RWPE1 (cell line): ENCODE measurements at regions not wholly inside any gene's neighbourhood (a gene's known extent, or its start where the extent isn't known, plus 50 kb on each side); places are given as distances from the start of the nearest gene placed in this dataset.

Source experiments
- CTCF ChIA-PET: fragments of 350-600 bp; sonication (Branson Sonifier 250); formaldehyde crosslinking; extraction: SDS; loops from one replicate; lab custom pipeline; 2021; lab: Yijun Ruan, JAX
- POLR2A ChIA-PET: fragments of 400-600 bp; formaldehyde crosslinking; extraction: SDS; loops from one replicate; lab custom pipeline; 2020; ENCODE audit warnings: antibody characterized with exemption; ENCODE audit not compliant: low non-redundant PET; lab: Yijun Ruan, JAX
- DNase-seq: peaks from one replicate; pipeline ENCODE4 v3.0.0; 2012; ENCODE audit warnings: low spot score
- H3K27ac ChIP-seq: fragments of 450-650 bp; 2 replicates; pipeline ENCODE4 v1.5.1; 2017
- CTCF ChIP-seq: fragments of 450-650 bp; conservative IDR thresholded peaks from 2 replicates; pipeline ENCODE4 v1.5.1; 2017; ENCODE audit warnings: low read depth, mild to moderate bottlenecking

GRCh38 chr13:85615031-85615430 lies 184.2 kb downstream of the SLITRK6 start:
- no peak for DNase-seq
- TF ChIP-seq CTCF = no peak
- ChIA-PET POLR2A (no interaction called here), CTCF (no interaction called here)
- no peak overlapping the region for H3K27ac ChIP-seq

- no peak for DNase-seq
- TF ChIP-seq CTCF = no peak
- ChIA-PET POLR2A (no interaction called here), CTCF (interaction anchor here (0.5 to 0.9 kb wide), 2 partner anchors 27 to 181 kb away, joined by 3 to 6 read pairs; no protein-coding TSS in a partner anchor)
- H3K27ac ChIP-seq = no peak overlapping the region
Measured at GRCh38 chr13:85610024-85610423, 189.2 kb downstream of the SLITRK6 start.

DNA sequence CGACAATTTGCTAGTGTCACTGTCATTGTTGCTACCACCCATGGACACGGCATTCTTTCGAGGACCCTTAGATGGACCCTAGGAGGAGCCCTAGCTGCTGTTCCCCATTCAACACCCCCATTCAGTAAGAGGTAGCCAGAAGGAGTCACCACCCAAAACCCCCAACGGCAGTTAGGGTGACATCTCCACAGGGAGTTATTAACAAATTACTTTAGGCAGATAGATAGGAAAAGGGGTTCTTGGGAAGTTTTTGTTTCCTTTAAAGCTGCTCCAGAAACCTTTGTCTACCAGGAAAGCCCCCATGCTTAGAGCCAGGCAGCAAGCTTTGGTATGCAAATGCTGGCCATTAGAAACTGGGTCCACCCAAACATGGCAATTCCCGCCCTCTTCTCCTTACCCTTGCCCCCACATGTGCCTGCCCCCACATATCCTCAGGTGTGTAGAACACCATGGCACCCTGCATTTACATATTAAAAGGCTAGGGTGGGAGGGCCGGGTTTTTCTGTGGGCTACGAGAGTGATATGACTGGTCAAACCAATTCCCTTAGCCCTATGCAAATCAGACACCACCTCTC lies 190.9 kb downstream of the SLITRK6 start:
- CTCF ChIA-PET = interaction anchor here (0.7 kb wide), 1 partner anchor 374 kb away, joined by 3 read pairs; no protein-coding TSS in a partner anchor
- POLR2A ChIA-PET = no interaction called here
- DNase-seq = no peak
- H3K27ac ChIP-seq = no peak overlapping the region
- no peak for TF ChIP-seq CTCF

- CTCF ChIA-PET = no interaction called here
- no peak for DNase-seq
- POLR2A ChIA-PET = no interaction called here
Measured at GRCh38 chr13:85603735-85604134, 195.5 kb downstream of the SLITRK6 start.

DNA sequence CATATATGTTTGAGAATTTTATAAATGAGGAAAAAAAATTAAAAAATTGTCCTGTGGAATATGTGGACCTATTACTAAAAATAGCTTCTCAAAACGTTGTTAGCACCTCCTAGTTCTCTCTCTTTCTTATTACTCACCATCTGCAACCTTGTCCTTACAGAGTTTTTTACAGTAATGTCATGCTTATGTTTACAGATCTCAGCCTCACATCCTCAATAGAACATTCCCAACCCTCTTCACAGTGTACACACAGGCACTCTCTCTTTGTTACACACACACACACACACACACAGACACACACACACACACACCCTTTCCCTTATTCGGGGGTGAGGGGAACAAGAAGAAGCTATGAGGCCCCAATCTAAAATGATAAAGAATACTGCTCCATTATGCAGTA lies 197.7 kb downstream of the SLITRK6 start:
- H3K27ac ChIP-seq = no peak overlapping the region
- POLR2A ChIA-PET = no interaction called here
- no peak for DNase-seq
- TF ChIP-seq CTCF = no peak
- CTCF ChIA-PET = no interaction called here

More at GRCh38 chr13:85603735-85604134, 195.5 kb downstream of the SLITRK6 start:
- H3K27ac ChIP-seq = no peak overlapping the region
- no peak for TF ChIP-seq CTCF

GRCh38 chr13:85597790-85598500 lies 201.3 kb downstream of the SLITRK6 start:
- ChIA-PET POLR2A (no interaction called here), CTCF (no interaction called here)
- no peak for TF ChIP-seq CTCF
- DNase-seq = no peak
- H3K27ac ChIP-seq = no peak overlapping the region
